ENCODE measurements at regions not wholly inside any gene's neighbourhood (a gene's known extent, or its start where the extent isn't known, plus 50 kb on each side); places are given as distances from the start of the nearest gene placed in this dataset.
A peak's percentile ranks its signal among the peaks of the same experiment; 100 is the strongest.

- Mint-ChIP-seq H3K9me3 (ENCODE audit: unreplicated experiment) (no peaks in the 10 kb centered on the region), H3K4me1 (ENCODE audit: low read depth, unreplicated experiment) (peaks cover 5% of the 10 kb centered on the region), H3K4me3 (ENCODE audit: unreplicated experiment) (no peak overlapping the region), H3K27ac (ENCODE audit: unreplicated experiment) (no peak overlapping the region), H3K36me3 (ENCODE audit: unreplicated experiment) (no peaks in the 10 kb centered on the region), H3K27me3 (ENCODE audit: unreplicated experiment) (peaks cover 2% of the 10 kb centered on the region)
- no peak for TF ChIP-seq CTCF (IDR thresholded peaks at IDR 0.05; ENCODE audit: partially characterized antibody, unreplicated experiment)
- peak; percentile 12 for DNase-seq
Observed at GRCh38 chr2:120978359-120979050, 242.8 kb downstream of the GLI2 start.

DNA sequence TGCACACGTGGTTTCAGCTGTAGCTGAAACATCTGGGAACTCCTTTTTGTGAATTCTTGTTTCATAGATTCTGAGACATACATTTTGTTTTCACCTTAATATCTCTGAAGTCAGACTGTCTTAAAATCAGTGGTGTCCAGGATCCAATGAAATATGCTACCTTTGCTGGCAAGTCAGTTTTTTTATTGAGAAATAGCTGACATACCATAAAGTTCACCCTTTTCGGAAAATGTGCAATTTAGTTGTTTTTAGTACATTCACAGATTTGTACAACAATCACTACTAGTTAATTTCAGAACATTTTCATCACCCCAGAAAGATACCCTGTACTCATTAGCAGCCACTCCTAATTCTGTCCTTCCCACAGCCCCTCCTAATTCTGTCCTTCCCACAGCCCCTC is 243.7 kb downstream of the GLI2 start:
- H3K36me3 Mint-ChIP-seq (ENCODE audit: unreplicated experiment) = no peaks in the 10 kb centered on the region
- no peak overlapping the region for H3K27ac Mint-ChIP-seq (ENCODE audit: unreplicated experiment)
- peaks cover 5% of the 10 kb centered on the region for H3K4me1 Mint-ChIP-seq (ENCODE audit: low read depth, unreplicated experiment)
- H3K9me3 Mint-ChIP-seq (ENCODE audit: unreplicated experiment) = no peaks in the 10 kb centered on the region
- no peak for DNase-seq
- H3K4me3 Mint-ChIP-seq (ENCODE audit: unreplicated experiment) = no peak overlapping the region
- H3K27me3 Mint-ChIP-seq (ENCODE audit: unreplicated experiment) = peaks cover 5% of the 10 kb centered on the region
- TF ChIP-seq CTCF (IDR thresholded peaks at IDR 0.05; ENCODE audit: partially characterized antibody, unreplicated experiment) = no peak

DNA sequence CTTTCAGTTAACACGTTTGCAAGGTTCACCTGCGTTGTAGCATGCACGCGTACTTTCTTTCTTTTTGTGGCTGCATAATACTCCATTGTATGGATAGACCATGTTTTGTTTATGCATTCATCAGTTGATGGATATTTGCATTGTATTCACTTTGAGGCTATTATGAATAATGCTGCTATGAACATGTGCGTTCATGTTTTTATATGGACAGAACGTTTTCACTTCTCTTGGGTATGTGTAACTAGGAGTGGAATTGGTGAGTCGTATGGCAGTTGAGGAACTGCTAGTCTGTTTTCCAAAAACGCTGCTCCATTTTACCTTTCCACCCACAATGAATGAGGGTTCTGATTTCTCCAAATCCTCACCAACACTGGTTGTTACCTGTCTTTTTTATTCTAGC is 244.3 kb downstream of the GLI2 start:
- H3K27ac Mint-ChIP-seq (ENCODE audit: unreplicated experiment) = no peak overlapping the region
- H3K36me3 Mint-ChIP-seq (ENCODE audit: unreplicated experiment) = no peaks in the 10 kb centered on the region
- no peak for TF ChIP-seq CTCF (IDR thresholded peaks at IDR 0.05; ENCODE audit: partially characterized antibody, unreplicated experiment)
- DNase-seq = no peak
- H3K9me3 Mint-ChIP-seq (ENCODE audit: unreplicated experiment) = no peaks in the 10 kb centered on the region
- H3K4me3 Mint-ChIP-seq (ENCODE audit: unreplicated experiment) = no peak overlapping the region
- peaks cover 5% of the 10 kb centered on the region for H3K4me1 Mint-ChIP-seq (ENCODE audit: low read depth, unreplicated experiment)
- H3K27me3 Mint-ChIP-seq (ENCODE audit: unreplicated experiment) = peaks cover 5% of the 10 kb centered on the region

GRCh38 chr2:120981443-120981842 is 245.8 kb downstream of the GLI2 start:
- no peak overlapping the region for H3K4me3 Mint-ChIP-seq (ENCODE audit: unreplicated experiment)
- no peaks in the 10 kb centered on the region for H3K9me3 Mint-ChIP-seq (ENCODE audit: unreplicated experiment)
- H3K27ac Mint-ChIP-seq (ENCODE audit: unreplicated experiment) = no peak overlapping the region
- H3K36me3 Mint-ChIP-seq (ENCODE audit: unreplicated experiment) = no peaks in the 10 kb centered on the region
- peak; percentile 1 for DNase-seq
- peaks cover 5% of the 10 kb centered on the region for H3K4me1 Mint-ChIP-seq (ENCODE audit: low read depth, unreplicated experiment)
- TF ChIP-seq CTCF (IDR thresholded peaks at IDR 0.05; ENCODE audit: partially characterized antibody, unreplicated experiment) = no peak
- H3K27me3 Mint-ChIP-seq (ENCODE audit: unreplicated experiment) = peaks cover 8% of the 10 kb centered on the region

GRCh38 chr2:120982598-120982997 is 246.9 kb downstream of the GLI2 start:
- peak; percentile 12 for DNase-seq
- no peak overlapping the region for H3K4me3 Mint-ChIP-seq (ENCODE audit: unreplicated experiment)
- H3K27me3 Mint-ChIP-seq (ENCODE audit: unreplicated experiment) = peaks cover 8% of the 10 kb centered on the region
- TF ChIP-seq CTCF (IDR thresholded peaks at IDR 0.05; ENCODE audit: partially characterized antibody, unreplicated experiment) = no peak
- no peaks in the 10 kb centered on the region for H3K36me3 Mint-ChIP-seq (ENCODE audit: unreplicated experiment)
- H3K27ac Mint-ChIP-seq (ENCODE audit: unreplicated experiment) = no peak overlapping the region
- H3K4me1 Mint-ChIP-seq (ENCODE audit: low read depth, unreplicated experiment) = peaks cover 5% of the 10 kb centered on the region
- peaks cover 2% of the 10 kb centered on the region for H3K9me3 Mint-ChIP-seq (ENCODE audit: unreplicated experiment)
